Liver (tissue), 8 donors: ENCODE measurements at regions not wholly inside any gene's neighbourhood (a gene's known extent, or its start where the extent isn't known, plus 50 kb on each side); places are given as distances from the start of the nearest gene placed in this dataset.

Experiments used
- DNase-seq: peaks from one replicate; pipeline ENCODE4 v3.0.0-alpha.2; 2017; ENCODE audit warnings: low spot score
- H3K27ac ChIP-seq, 2 donors: one replicate each; pipeline ENCODE4 v1.7.0; 2013; ENCODE audit warnings: inconsistent platforms in 2 of 2, low read length in 2 of 2, control low read depth in 1 of 2, low read depth in 1 of 2, mild to moderate bottlenecking in 1 of 2
- H3K27me3 ChIP-seq, 4 donors: one replicate each; pipeline versions ENCODE4 v1.6.1 to v1.7.0; 2013; ENCODE audit warnings: low read length in 3 of 4, inconsistent platforms in 1 of 4, mild to moderate bottlenecking in 1 of 4, moderate library complexity in 1 of 4; ENCODE audit not compliant: control insufficient read depth in 4 of 4, insufficient read depth in 4 of 4
- H3K36me3 ChIP-seq, 4 donors: one replicate each; pipeline versions ENCODE4 v1.6.1 to v1.7.0; 2013; ENCODE audit warnings: low read length in 3 of 4, mild to moderate bottlenecking in 3 of 4, low read depth in 1 of 4, moderate library complexity in 1 of 4; ENCODE audit not compliant: control insufficient read depth in 4 of 4, insufficient read depth in 3 of 4
- H3K4me1 ChIP-seq, 4 donors: one replicate each; pipeline versions ENCODE4 v1.6.1 to v1.7.0; 2013; ENCODE audit warnings: low read length in 3 of 4, mild to moderate bottlenecking in 3 of 4, moderate library complexity in 1 of 4; ENCODE audit not compliant: control insufficient read depth in 4 of 4, insufficient read depth in 4 of 4
- H3K4me3 ChIP-seq, 3 donors: one replicate each; pipeline versions ENCODE4 v1.6.1 to v1.7.0; 2013; ENCODE audit warnings: low read length in 3 of 3, control low read depth in 1 of 3, low read depth in 1 of 3, mild to moderate bottlenecking in 1 of 3
- H3K9ac ChIP-seq, 2 donors: one replicate each; pipeline ENCODE4 v1.7.0; 2013; ENCODE audit warnings: low read length in 2 of 2, mild to moderate bottlenecking in 2 of 2, moderate library complexity in 2 of 2, control low read depth in 1 of 2, low read depth in 1 of 2
- H3K9me3 ChIP-seq, 4 donors: one replicate each; pipeline versions ENCODE4 v1.6.1 to v1.7.0; 2013; ENCODE audit warnings: low read length in 3 of 4; ENCODE audit not compliant: control insufficient read depth in 4 of 4
- ATF3 ChIP-seq: IDR thresholded peaks from 2 replicates; pipeline ENCODE4 v1.6.1; 2016; ENCODE audit warnings: antibody characterized with exemption
- CTCF ChIP-seq: fragments of 150-350 bp; IDR thresholded peaks from 2 replicates; pipeline ENCODE4 v1.5.1; 2017; ENCODE audit warnings: improper control_type of control experiment, low read depth, low read length; ENCODE audit not compliant: missing input control
- FOXA1 ChIP-seq: IDR thresholded peaks from 2 replicates; pipeline ENCODE4 v1.6.1; 2016; ENCODE audit warnings: antibody characterized with exemption
- GABPA ChIP-seq, 2 donors: IDR thresholded peaks in 1 of 2; conservative IDR thresholded peaks in 1 of 2; 2 replicates each; pipeline ENCODE4 v1.6.1; 2016; ENCODE audit warnings: antibody characterized with exemption in 2 of 2, mild to moderate bottlenecking in 1 of 2, moderate library complexity in 1 of 2
- HNF4G ChIP-seq: IDR thresholded peaks from 2 replicates; pipeline ENCODE4 v1.6.1; 2016; ENCODE audit warnings: antibody characterized with exemption
- REST ChIP-seq: IDR thresholded peaks from 2 replicates; pipeline ENCODE4 v1.6.1; 2016; ENCODE audit warnings: antibody characterized with exemption, mild to moderate bottlenecking
- SP1 ChIP-seq: IDR thresholded peaks from 2 replicates; pipeline ENCODE4 v1.6.1; 2018; ENCODE audit warnings: antibody characterized with exemption, mild to moderate bottlenecking
- TAF1 ChIP-seq: conservative IDR thresholded peaks from 2 replicates; pipeline ENCODE4 v1.6.1; 2016; ENCODE audit warnings: antibody characterized with exemption, mild to moderate bottlenecking
- YY1 ChIP-seq: IDR thresholded peaks from 2 replicates; pipeline ENCODE4 v1.6.1; 2016; ENCODE audit warnings: antibody characterized with exemption, mild to moderate bottlenecking
- ZBTB33 ChIP-seq: IDR thresholded peaks from 2 replicates; pipeline ENCODE4 v1.6.1; 2016; ENCODE audit warnings: antibody characterized with exemption
- WGBS: extraction: QIAGEN DNeasy Blood & Tissue Kit; methylation state at CpG from one replicate; pipeline ENCODE4 v1.1.7; 2013; 5-methylcytosine and 5-hydroxymethylcytosine counted together
- donor health status: healthy.
- donor health status: healthy.
- donor health status: healthy.
- donor health status: healthy.
- donor health status: healthy.

GRCh38 chr5:2857837-2858236 lies 106.4 kb upstream of the IRX2 start:
- Histone ChIP-seq H3K9ac (no peak overlapping the region), H3K27me3 (peaks cover 0 to 2% (median 0%) of the 10 kb centered on the region in 4 donors), H3K27ac (no peak overlapping the region), H3K36me3 (no peaks in the 10 kb centered on the region), H3K4me3 (no peak overlapping the region), H3K4me1 (no peaks in the 10 kb centered on the region), H3K9me3 (no peaks in the 10 kb centered on the region)
- WGBS: 55% methylated on average over 2 of the region's 2 CpGs
- DNase-seq: no peak
- TF ChIP-seq YY1 (no peak), GABPA (IDR thresholded peaks at IDR 0.05 in 1 of 2, conservative IDR thresholded peaks at IDR 0.05 in 1 of 2) (no peak)

GRCh38 chr5:2856206-2856605 lies 104.7 kb upstream of the IRX2 start:
- Histone ChIP-seq H3K27ac (no peak overlapping the region), H3K4me3 (no peak overlapping the region), H3K9me3 (no peaks in the 10 kb centered on the region), H3K9ac (no peak overlapping the region), H3K36me3 (no peaks in the 10 kb centered on the region), H3K27me3 (peaks cover 0 to 2% (median 0%) of the 10 kb centered on the region in 4 donors), H3K4me1 (no peaks in the 10 kb centered on the region)
- 78% methylated on average over 13 of the region's 13 CpGs for WGBS
- no peak for DNase-seq
- TF ChIP-seq ZBTB33 (no peak), SP1 (no peak), ATF3 (no peak)

- Histone ChIP-seq H3K27ac (no peak overlapping the region), H3K4me3 (no peak overlapping the region), H3K36me3 (no peaks in the 10 kb centered on the region), H3K27me3 (peaks cover 0 to 3% (median 1%) of the 10 kb centered on the region in 4 donors), H3K9ac (no peak overlapping the region), H3K4me1 (no peaks in the 10 kb centered on the region), H3K9me3 (no peaks in the 10 kb centered on the region)
- DNase-seq: no peak
- WGBS: 75% methylated on average over 1 of the region's 1 CpG
- TF ChIP-seq YY1 (no peak), CTCF (no peak), FOXA1 (no peak), HNF4G (no peak), GABPA (IDR thresholded peaks at IDR 0.05 in 1 of 2, conservative IDR thresholded peaks at IDR 0.05 in 1 of 2) (no peak), ATF3 (no peak), REST (no peak), TAF1 (no peak)
Observed at GRCh38 chr5:2852446-2852845, 101.0 kb upstream of the IRX2 start.
